ENCODE measurements at regions not wholly inside any gene's neighbourhood (a gene's known extent, or its start where the extent isn't known, plus 50 kb on each side); places are given as distances from the start of the nearest gene placed in this dataset.
"Not testable (repeated sequence)": the region's sequence is repeated elsewhere in the genome, so short reads cannot be mapped to it uniquely, and the experiment has no call there.

- H3K4me3 Mint-ChIP-seq; intact Hi-C loops (cut with micrococcal nuclease); H3K4me1 Mint-ChIP-seq (ENCODE audit: low read depth); CTCF ChIA-PET; H3K36me3 Mint-ChIP-seq; H3K9me3 Mint-ChIP-seq; POLR2A ChIA-PET; H3K27ac Mint-ChIP-seq; DNase-seq; H3K27me3 Mint-ChIP-seq: not testable (repeated sequence)
Measured at GRCh38 chr3:95241256-95241655, 1178.4 kb downstream of the NSUN3 start.

GRCh38 chr3:95246413-95246812 lies 1183.6 kb downstream of the NSUN3 start:
- Mint-ChIP-seq H3K4me1 (ENCODE audit: low read depth) (no peaks in the 10 kb centered on the region), H3K27ac (no peak overlapping the region), H3K9me3 (peaks cover 7% of the 10 kb centered on the region), H3K4me3 (no peak overlapping the region), H3K36me3 (no peaks in the 10 kb centered on the region), H3K27me3 (no peaks in the 10 kb centered on the region)
- POLR2A ChIA-PET: no interaction called here
- no peak for DNase-seq
- CTCF ChIA-PET: no interaction called here
- intact Hi-C loops (cut with micrococcal nuclease): no loop called here

GRCh38 chr3:95254061-95254460 lies 1191.2 kb downstream of the NSUN3 start:
- Mint-ChIP-seq H3K9me3 (peaks cover 20% of the 10 kb centered on the region), H3K4me3 (no peak overlapping the region), H3K27me3 (no peaks in the 10 kb centered on the region), H3K36me3 (no peaks in the 10 kb centered on the region), H3K4me1 (ENCODE audit: low read depth) (no peaks in the 10 kb centered on the region), H3K27ac (no peak overlapping the region)
- intact Hi-C loops (cut with micrococcal nuclease): no loop called here
- ChIA-PET CTCF (no interaction called here), POLR2A (no interaction called here)
- DNase-seq: no peak

- Mint-ChIP-seq H3K9me3 (peaks cover 23% of the 10 kb centered on the region), H3K36me3 (no peaks in the 10 kb centered on the region), H3K4me1 (ENCODE audit: low read depth) (no peaks in the 10 kb centered on the region), H3K27ac (no peak overlapping the region), H3K4me3 (no peak overlapping the region), H3K27me3 (no peaks in the 10 kb centered on the region)
- CTCF ChIA-PET: no interaction called here
- no peak for DNase-seq
- intact Hi-C loops (cut with micrococcal nuclease): no loop called here
- POLR2A ChIA-PET: no interaction called here
Measured at GRCh38 chr3:95254758-95255157, 1191.9 kb downstream of the NSUN3 start.

GRCh38 chr3:95265129-95265528 lies 1202.3 kb downstream of the NSUN3 start:
- H3K27me3 Mint-ChIP-seq: no peaks in the 10 kb centered on the region
- H3K4me1 Mint-ChIP-seq (ENCODE audit: low read depth): no peaks in the 10 kb centered on the region
- H3K27ac Mint-ChIP-seq: no peak overlapping the region
- intact Hi-C loops (cut with micrococcal nuclease): no loop called here
- no peak for DNase-seq
- H3K9me3 Mint-ChIP-seq: peaks cover 8% of the 10 kb centered on the region
- ChIA-PET POLR2A (no interaction called here), CTCF (no interaction called here)
- H3K36me3 Mint-ChIP-seq: no peaks in the 10 kb centered on the region
- H3K4me3 Mint-ChIP-seq: no peak overlapping the region

GRCh38 chr3:95271395-95271794 lies 1208.5 kb downstream of the NSUN3 start:
- H3K4me3 Mint-ChIP-seq: no peak overlapping the region
- no peaks in the 10 kb centered on the region for H3K36me3 Mint-ChIP-seq
- H3K27ac Mint-ChIP-seq: no peak overlapping the region
- peaks cover 2% of the 10 kb centered on the region for H3K9me3 Mint-ChIP-seq
- CTCF ChIA-PET: no interaction called here
- intact Hi-C loops (cut with micrococcal nuclease): no loop called here
- POLR2A ChIA-PET: no interaction called here
- no peaks in the 10 kb centered on the region for H3K4me1 Mint-ChIP-seq (ENCODE audit: low read depth)
- no peak for DNase-seq
- no peaks in the 10 kb centered on the region for H3K27me3 Mint-ChIP-seq

DNA sequence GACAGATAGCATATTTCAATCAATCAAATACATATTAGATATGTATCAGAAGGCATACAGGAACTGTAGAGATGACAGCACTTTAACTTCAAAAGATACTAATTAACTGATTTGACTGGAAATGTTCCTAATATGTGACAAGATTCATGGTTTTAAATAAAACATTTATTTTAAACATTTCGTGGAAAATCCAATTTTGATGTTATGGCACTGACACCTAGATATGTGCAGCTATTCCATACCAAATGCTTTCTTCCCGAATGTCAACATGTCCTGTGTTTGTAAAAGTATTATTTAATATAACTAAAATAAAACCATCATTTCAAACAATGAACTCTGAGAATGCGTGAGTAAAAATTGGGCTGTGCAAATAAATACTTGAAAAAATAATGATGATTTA lies 1209.3 kb downstream of the NSUN3 start:
- no peak overlapping the region for H3K27ac Mint-ChIP-seq
- ChIA-PET POLR2A (no interaction called here), CTCF (no interaction called here)
- H3K27me3 Mint-ChIP-seq: no peaks in the 10 kb centered on the region
- no peak overlapping the region for H3K4me3 Mint-ChIP-seq
- no peak for DNase-seq
- intact Hi-C loops (cut with micrococcal nuclease): no loop called here
- no peaks in the 10 kb centered on the region for H3K36me3 Mint-ChIP-seq
- peaks cover 2% of the 10 kb centered on the region for H3K9me3 Mint-ChIP-seq
- no peaks in the 10 kb centered on the region for H3K4me1 Mint-ChIP-seq (ENCODE audit: low read depth)

GRCh38 chr3:95272781-95273180 lies 1209.9 kb downstream of the NSUN3 start:
- Mint-ChIP-seq H3K9me3 (peaks cover 2% of the 10 kb centered on the region), H3K27me3 (no peaks in the 10 kb centered on the region), H3K4me1 (ENCODE audit: low read depth) (no peaks in the 10 kb centered on the region), H3K4me3 (no peak overlapping the region), H3K36me3 (no peaks in the 10 kb centered on the region), H3K27ac (no peak overlapping the region)
- DNase-seq: no peak
- intact Hi-C loops (cut with micrococcal nuclease): no loop called here
- ChIA-PET CTCF (no interaction called here), POLR2A (no interaction called here)

- H3K9me3 Mint-ChIP-seq: peaks cover 2% of the 10 kb centered on the region
- H3K4me1 Mint-ChIP-seq (ENCODE audit: low read depth): no peaks in the 10 kb centered on the region
- DNase-seq: no peak
- no peaks in the 10 kb centered on the region for H3K36me3 Mint-ChIP-seq
- H3K27ac Mint-ChIP-seq: no peak overlapping the region
- intact Hi-C loops (cut with micrococcal nuclease): no loop called here
- H3K4me3 Mint-ChIP-seq: no peak overlapping the region
- H3K27me3 Mint-ChIP-seq: no peaks in the 10 kb centered on the region
- CTCF ChIA-PET: no interaction called here
- POLR2A ChIA-PET: no interaction called here
Measured at GRCh38 chr3:95277613-95278012, 1214.8 kb downstream of the NSUN3 start.

- intact Hi-C loops (cut with micrococcal nuclease): no loop called here
- H3K4me1 Mint-ChIP-seq (ENCODE audit: low read depth): no peaks in the 10 kb centered on the region
- DNase-seq: no peak
- H3K27me3 Mint-ChIP-seq: no peaks in the 10 kb centered on the region
- no peaks in the 10 kb centered on the region for H3K9me3 Mint-ChIP-seq
- no peak overlapping the region for H3K4me3 Mint-ChIP-seq
- H3K27ac Mint-ChIP-seq: no peak overlapping the region
- POLR2A ChIA-PET: no interaction called here
- CTCF ChIA-PET: no interaction called here
- H3K36me3 Mint-ChIP-seq: no peaks in the 10 kb centered on the region
Measured at GRCh38 chr3:95280711-95281352, 1218.0 kb downstream of the NSUN3 start.

DNA sequence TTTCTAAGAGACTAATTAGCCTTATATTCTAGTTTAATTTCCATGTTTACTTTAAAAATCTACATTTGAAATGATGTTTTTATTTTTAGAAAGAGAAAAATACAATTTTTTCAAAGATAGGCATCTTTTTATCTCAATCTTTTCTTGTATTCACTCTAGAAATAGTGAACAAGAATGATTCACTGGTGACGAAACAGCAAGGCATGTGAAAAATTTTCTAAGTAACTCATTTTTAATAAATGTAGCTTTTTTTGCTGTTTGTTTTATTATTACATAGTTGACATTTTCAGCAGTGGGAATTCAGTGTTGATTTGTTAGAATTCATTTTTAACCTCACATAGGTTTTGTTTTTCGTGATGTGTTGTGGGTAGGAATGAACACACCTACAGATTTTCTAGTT lies 1226.4 kb downstream of the NSUN3 start:
- Mint-ChIP-seq H3K4me1 (ENCODE audit: low read depth) (no peaks in the 10 kb centered on the region), H3K9me3 (peaks cover 7% of the 10 kb centered on the region), H3K27me3 (no peaks in the 10 kb centered on the region), H3K4me3 (no peak overlapping the region), H3K36me3 (no peaks in the 10 kb centered on the region), H3K27ac (no peak overlapping the region)
- POLR2A ChIA-PET: no interaction called here
- CTCF ChIA-PET: no interaction called here
- intact Hi-C loops (cut with micrococcal nuclease): no loop called here
- no peak for DNase-seq

GRCh38 chr3:95297581-95297980 lies 1234.7 kb downstream of the NSUN3 start:
- H3K4me3 Mint-ChIP-seq: no peak overlapping the region
- intact Hi-C loops (cut with micrococcal nuclease): no loop called here
- no peaks in the 10 kb centered on the region for H3K27me3 Mint-ChIP-seq
- no peak overlapping the region for H3K27ac Mint-ChIP-seq
- no peak for DNase-seq
- peaks cover 2% of the 10 kb centered on the region for H3K9me3 Mint-ChIP-seq
- POLR2A ChIA-PET: no interaction called here
- CTCF ChIA-PET: no interaction called here
- H3K36me3 Mint-ChIP-seq: no peaks in the 10 kb centered on the region
- H3K4me1 Mint-ChIP-seq (ENCODE audit: low read depth): no peaks in the 10 kb centered on the region

DNA sequence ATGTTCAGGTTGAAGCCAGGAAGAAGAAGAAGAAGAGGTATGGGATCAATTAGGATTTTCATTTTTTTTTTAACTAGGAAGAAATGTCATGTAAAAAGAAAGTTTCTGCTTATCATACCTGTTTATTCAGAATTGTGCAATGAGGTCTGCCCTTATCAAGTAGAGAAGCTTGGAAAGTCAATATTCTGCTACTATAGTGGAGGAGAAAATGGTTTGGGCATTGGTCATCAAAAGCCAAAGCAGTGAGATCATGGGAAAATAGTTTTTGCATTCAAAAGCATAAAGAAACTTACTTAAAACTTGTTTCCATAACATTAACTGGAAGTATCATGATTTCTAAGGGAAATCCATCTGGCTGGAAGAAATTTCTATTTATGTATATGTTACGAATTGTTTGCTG lies 1239.2 kb downstream of the NSUN3 start:
- Mint-ChIP-seq H3K27me3 (no peaks in the 10 kb centered on the region), H3K36me3 (no peaks in the 10 kb centered on the region), H3K27ac (no peak overlapping the region), H3K9me3 (no peaks in the 10 kb centered on the region), H3K4me3 (no peak overlapping the region), H3K4me1 (ENCODE audit: low read depth) (no peaks in the 10 kb centered on the region)
- ChIA-PET POLR2A (no interaction called here), CTCF (no interaction called here)
- intact Hi-C loops (cut with micrococcal nuclease): no loop called here
- DNase-seq: no peak

DNA sequence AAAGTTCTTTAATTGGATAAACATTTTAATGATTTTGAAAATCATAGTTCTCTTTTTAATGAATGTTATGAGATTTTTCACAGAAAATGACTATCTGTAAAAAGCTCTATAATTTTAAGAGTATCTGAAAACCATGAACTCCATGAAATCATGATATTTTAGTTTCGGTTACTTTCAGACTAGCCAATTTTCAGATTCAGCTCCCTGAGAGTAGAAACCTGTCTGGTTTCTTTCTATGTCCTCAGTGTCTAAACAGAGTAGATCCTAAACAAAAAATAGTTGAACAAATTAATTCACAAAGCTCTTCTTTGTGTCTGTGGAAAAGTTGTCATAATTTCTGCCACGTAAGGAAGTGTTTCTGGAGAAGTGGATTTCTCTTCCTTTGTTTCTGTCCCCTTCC lies 1247.7 kb downstream of the NSUN3 start:
- H3K36me3 Mint-ChIP-seq: no peaks in the 10 kb centered on the region
- CTCF ChIA-PET: no interaction called here
- peaks cover 13% of the 10 kb centered on the region for H3K9me3 Mint-ChIP-seq
- intact Hi-C loops (cut with micrococcal nuclease): no loop called here
- DNase-seq: no peak
- H3K4me1 Mint-ChIP-seq (ENCODE audit: low read depth): no peaks in the 10 kb centered on the region
- no peaks in the 10 kb centered on the region for H3K27me3 Mint-ChIP-seq
- no peak overlapping the region for H3K27ac Mint-ChIP-seq
- H3K4me3 Mint-ChIP-seq: no peak overlapping the region
- POLR2A ChIA-PET: no interaction called here
